ENCODE measurements at regions not wholly inside any gene's neighbourhood (a gene's known extent, or its start where the extent isn't known, plus 50 kb on each side); places are given as distances from the start of the nearest gene placed in this dataset.
"Not testable (repeated sequence)": the region's sequence is repeated elsewhere in the genome, so short reads cannot be mapped to it uniquely, and the experiment has no call there.

DNA sequence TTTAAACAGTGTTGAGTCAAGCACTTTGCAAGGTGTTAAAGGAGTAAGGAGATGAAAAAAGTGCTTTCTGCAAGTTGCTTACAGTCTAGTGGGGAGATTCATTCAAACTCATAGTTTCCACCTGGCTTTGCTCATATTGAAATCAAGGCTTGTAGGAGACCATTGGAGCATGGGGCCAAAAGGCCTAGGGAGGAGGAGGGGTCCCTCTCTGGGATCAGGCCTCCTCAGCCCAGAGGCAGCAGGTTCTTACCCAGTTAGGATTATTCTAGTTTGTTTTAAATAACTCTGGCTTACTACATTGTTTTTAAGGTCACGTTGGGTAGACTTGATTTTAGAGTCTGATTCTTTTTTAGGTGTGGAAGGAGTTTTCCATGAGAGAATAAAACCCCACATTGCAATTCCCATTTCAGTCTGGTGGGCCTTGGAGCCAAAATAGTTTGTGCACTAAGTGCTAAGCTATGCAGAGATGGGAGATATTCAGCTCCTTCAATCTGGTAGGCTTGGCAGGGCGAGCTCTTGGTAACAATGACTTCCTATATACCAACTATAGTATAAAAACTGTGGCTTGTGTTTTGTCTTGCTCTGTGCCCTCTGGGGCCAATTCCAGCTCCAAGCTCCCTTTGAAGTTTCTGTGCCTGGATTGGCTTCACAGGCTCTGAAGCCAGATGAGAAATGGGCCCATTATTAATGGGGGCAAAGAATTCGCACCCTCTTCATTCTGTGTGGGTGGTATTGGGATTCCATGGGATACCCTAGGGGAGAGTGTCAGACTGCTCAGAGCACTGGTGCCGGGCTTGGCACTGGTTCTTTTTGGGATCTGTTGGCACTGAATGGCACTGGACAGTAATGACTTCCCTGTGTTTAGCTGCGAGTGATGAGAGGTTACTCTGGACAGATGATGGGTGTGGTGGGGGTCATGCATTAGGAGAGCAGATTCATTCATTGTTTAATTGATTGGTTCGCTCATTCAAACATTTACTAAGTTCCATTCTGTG is 301.1 kb downstream of the MYCN start:
- DNase-seq (ENCODE audit: low spot score): no peak

DNA sequence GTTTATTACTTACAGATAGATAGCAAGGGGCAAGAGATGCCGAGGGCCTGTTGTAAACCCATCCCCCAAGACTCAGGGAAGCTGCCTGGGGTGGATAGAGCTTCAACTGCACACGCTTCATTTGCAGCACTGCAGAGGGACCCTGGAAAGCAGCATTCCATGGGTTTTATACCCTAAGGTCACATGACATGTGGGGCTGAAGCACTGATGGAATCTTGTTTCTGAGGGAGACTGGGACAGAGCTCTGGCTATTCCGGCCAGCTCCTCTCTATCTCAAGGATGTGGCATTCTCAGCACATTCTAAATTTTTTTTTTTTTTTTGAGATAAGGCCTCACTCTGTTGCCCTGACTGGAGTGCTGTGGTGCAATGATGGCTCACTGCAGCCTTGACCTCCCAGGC is 300.1 kb downstream of the MYCN start:
- DNase-seq (ENCODE audit: low spot score): no peak

DNA sequence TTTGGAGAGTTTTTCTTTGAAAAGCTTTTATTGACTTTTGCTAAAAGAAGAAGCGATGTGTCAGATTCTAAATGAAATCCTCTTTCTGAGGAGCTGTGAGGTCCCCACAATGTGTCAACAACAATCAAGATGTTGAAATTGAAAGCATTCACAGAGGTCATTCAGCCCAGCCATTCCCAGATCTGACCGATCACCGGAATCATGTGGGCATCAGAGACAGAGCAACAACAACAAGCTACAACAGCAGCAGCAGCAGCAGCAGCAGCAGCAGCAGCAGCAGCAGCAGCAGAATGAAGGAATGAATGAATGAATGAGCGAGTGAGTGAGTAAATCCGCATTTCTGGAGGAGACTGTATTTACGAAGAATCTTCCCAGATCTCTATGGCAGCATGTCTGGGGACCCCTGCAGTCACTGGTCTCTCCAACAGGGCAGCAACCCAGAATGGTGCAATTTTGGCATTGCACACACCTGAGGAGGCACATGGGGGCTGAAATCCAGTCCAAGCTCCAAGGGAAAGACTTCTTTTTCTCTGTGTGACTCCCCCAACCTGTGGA is 299.0 kb downstream of the MYCN start:
- no peak for DNase-seq (ENCODE audit: low spot score)

DNA sequence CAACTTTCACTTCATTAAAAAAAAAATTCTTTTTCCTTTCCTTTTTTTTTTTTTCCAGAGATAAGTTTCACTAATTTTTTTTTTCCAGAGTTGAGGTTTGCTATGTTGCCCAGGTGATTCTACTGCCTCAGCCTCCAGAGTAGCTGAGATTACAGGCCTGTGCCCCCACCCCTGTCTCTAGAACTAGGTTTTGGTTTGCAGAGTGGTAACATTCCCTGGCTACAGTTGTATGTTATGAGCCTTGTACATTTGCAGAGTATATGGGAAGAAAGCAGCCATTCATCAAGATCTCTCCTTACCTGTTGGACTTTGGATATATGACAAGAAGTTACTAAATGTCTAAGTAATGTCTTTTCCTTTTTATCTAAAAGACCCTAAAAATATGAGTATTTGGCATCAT is 298.4 kb downstream of the MYCN start:
- no peak for DNase-seq (ENCODE audit: low spot score)

DNA sequence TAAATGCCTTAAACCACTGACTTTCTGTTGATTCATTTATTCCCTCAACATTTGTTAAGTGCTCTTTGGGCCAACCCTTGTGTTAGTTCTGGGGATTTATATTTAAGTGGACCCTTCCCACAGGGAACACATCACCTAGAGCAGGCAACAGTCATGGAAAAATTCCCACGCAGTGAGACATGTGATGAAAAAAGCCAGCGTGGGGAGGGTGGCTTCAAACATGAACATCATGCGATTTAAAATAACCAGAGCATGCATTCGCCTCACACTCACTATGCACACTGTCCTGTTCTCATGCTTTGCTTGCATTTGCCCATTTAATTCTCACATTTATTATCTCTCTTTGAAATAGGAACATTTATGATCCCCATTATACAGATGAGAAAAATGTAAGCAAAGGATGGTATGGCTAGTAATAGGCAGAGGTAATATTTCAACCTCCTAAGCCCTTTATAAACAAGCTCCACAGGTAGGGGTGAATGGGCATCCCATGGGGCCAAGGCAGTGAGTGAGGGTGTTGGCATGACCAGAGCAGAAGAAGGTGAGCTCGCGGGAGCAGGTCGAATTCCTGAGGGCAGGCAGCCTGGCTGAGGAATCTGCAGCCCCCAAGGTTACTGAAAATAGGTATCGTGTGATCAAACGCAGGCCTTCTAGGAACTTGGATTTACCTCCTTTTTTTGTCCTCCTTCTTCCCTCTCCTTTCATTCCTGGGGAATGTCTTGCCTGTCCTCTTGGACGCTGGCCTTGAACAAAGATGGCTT is 297.8 kb downstream of the MYCN start:
- no peak for DNase-seq (ENCODE audit: low spot score)

DNA sequence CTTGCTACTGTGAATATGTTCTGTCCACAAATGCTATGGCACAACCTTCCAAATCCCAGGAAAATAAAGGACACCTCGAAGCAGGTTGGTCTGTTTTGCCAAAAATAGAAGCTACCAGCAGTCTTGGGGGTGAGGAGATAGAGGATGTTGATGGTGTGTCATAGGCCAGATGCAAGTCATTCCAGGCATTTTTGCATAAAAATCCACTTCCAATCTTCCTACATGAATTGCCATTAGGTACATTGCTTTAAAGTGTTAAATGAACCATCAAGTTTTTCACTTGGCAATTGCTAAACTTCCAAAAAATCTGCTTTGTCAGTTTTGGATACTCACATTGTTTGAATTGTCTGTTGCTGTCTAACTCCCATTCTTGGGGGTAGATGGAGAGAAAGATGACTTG is 295.4 kb downstream of the MYCN start:
- no peak for DNase-seq (ENCODE audit: low spot score)

DNA sequence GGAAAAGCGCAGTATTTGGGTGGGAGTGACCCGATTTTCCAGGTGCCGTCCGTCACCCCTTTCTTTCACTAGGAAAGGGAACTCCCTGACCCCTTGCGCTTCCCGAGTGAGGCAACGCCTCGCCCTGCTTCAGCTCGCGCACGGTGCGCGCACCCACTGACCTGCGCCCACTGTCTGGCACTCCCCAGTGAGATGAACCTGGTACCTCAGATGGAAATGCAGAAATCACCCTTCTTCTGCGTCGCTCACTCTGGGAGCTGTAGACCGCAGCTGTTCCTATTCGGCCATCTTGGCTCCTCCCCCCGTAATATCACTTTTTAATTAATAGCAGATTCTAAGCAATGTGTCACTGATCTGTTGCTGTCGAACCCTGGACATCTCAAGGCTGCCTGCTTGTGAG is 294.9 kb downstream of the MYCN start:
- DNase-seq (ENCODE audit: low spot score): not testable (repeated sequence)

DNA sequence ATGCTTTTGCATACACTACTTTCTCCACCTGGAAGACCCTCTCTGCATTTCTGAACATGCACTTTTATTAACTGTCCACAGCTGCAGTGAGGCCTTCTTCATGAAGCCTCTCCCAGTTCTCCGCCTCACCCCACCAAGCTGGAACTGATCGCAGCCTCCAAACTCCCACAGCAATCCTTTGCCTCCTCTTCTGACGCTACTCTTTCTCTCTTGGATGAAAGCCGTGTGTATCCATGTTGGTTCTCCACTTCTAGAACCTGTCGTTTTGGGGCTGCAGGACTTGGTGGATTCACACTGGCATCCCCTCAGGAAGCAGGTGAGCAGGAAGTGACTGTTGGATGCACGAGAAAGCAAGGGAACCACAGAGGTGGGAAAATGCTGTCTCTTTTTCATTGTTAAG is 288.6 kb downstream of the MYCN start:
- no peak for DNase-seq (ENCODE audit: low spot score)

DNA sequence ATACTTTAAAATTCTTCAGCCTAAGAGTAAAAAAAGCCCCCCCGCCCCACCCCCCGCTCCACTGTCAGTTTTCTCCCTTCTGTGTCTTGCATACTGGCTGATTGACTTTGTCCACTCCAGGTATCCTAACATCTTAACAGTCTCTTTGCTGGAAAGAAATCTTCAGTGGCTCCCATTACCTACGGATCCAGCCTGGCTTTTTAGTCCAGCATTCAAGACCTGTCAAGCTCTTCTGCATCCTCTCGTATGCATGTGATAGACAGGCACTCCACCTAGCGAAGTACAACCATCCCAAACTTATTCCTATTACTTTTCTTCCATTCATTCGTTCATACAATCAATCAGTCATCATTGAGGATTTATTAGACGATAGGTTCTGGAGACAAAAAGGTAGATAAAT is 288.1 kb downstream of the MYCN start:
- no peak for DNase-seq (ENCODE audit: low spot score)

DNA sequence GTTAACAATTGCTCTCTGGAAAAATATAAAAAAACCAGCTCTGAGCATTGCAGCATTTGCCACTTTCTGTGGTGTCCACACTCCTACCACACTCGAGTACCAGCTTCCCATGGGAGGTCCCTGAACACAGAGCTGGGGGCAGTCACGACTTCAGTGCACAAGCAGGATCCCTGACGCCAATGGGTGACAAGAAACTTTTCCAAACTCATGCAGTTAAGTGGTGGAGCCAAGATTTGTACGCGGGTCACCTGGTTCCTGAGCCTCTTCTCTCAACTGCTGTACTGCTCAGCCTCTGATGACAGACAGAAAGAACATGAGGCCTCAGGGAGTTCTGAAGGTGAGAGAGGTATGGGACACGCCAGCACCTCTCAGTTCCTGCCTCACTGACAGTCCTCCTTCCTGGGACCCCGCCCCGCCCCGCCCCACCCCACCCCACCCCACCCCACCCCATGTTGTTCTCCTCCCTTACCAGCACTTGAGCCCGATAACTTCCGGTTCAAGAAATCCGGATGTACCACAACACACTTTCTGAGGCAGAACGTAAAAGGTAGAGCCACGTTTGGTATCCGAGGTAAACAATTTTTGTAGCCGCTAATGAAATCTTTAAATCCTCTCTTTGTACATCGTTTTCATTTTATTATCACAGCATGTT is 287.6 kb downstream of the MYCN start:
- no peak for DNase-seq (ENCODE audit: low spot score)

DNA sequence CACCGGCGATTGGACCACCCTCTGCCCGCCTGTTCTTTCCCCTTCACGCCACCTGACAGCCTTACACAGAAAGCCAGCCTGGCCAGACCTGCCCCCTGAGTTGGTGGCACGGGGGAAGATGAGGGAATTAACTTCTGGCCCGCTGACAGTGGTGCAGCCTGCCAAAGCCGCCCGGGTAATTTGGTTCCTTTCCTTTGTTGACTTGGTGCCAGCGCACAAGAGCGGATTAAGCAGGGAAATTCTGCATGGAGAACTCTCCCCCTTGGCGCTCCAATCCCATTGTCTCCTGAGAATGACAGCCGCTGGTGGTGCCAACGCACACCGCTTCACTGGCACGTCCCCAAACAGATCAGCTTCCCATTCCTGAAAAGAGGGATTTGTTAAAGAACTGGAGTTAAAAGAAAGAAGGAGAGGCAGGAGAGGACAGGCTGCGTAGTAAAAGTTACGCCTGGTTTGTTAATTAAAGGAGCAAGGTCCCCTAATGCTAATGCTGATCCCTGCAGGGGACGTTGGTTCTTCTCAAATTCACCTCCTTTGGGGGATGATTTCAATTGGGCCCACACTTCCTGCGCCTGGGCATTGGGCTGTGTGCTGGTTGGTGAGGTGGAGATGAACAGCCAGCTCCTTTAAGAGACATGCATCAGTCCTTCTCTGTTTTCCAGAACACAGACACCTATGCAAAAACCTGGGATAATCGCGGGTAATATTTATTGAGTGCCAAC is 286.8 kb downstream of the MYCN start:
- no peak for DNase-seq (ENCODE audit: low spot score)

DNA sequence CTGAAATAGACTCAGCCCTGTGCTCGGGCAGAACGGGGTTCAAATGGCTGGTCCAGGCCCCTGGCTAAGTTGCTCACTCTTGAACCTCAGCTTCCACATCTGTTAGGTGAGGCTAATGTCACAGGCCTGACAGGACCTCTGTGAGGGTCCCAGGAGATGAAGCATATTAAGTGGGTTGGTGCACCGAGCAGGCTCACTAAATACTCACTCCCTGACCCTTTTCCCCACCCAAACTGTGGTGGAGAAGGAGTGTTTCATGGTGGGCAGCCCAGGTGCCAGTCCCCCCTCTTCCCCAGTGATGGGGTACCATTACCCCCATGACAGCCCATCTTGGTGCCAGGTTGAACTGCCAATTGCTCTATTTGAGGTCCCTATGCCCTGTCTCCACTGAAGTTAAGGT is 286.0 kb downstream of the MYCN start:
- DNase-seq (ENCODE audit: low spot score): no peak

DNA sequence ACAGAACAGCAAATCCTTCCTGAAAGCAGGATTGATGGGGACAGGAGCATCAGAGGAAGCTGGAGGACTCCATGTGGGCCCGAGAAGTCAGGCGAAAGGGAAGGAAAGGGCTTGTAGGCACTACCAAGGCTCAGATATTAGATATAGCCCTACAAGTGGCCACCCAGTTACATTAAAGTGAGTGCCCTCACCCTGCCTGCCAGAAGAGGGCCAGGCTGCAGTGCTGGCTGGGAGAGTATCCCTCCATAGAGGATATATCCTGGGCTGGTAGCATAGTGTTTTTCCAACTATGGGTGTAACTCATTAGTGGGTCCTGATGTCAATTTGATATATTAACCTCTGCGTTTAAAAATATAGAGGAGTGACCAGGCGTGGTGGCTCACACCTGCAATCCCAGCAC is 285.2 kb downstream of the MYCN start:
- no peak for DNase-seq (ENCODE audit: low spot score)

DNA sequence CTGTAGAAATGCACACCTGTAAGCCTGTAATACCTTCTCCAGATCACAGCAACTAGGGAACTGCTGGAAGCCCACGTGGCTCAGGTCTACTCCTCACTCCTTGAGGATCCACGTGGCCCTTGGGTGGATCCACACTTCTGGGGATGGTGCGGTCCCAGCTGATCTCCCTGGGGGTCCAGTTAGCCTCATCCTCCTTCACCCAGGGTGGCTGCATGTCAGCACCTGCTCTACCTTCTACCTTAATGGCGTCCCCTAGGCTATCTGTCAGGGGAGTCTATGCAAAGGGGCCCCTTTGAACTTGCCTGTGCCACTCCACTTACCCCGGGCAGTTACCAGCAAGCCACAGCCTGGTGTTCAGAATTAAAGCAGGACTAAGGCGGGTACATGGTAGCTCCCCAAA is 284.7 kb downstream of the MYCN start:
- no peak for DNase-seq (ENCODE audit: low spot score)

DNA sequence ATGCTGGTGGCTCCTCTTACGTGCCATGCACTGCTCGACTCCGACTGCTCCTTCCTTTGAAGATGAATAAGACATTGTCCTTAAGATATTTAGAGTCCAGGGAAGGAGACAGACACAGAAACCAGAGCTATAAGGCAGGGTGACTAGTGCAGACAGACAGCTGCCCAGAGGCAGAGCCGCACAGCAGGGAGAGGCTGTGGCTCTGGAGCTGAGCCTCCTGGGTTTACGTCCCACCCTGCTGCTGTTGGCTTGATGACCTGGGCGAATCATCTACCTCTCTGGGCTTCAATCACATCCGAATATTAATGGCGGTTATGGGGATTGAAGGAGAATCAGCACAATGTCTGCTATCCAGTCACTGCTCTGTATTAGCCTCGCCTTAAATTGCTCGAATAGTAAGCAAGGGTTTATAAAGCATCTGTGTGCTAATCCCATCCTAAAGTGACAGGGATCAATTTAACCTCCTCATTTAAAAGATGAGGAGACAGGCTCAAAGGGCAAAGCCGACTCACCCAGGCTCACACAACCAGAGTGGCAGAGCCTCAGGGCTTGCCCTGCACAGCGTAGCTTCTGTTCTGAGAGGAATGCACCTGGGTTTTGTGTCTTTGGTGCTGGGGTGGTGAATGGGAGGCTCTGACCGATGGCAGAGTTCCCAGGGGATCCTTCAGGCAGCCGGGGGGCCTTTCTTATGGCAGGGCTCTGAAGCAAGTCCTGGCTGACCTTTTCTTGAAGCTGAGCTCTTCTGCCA is 284.1 kb downstream of the MYCN start:
- no peak for DNase-seq (ENCODE audit: low spot score)

DNA sequence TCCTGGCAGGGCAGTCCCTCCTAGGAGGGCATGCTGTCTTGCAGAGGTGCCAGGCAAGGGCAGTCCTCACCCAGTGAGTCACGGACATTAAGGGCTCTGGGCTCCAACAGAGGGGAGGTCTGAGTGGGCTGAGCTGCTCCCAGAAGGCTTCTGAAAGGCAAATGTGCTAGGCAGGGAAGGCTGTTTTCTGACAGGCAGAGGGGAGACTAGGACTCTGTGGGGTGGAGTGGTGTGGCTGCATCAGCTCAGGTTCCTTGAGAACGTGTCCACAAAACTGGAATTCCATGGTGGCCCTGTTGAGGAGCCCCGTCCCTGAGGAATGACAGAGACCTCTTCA is 283.5 kb downstream of the MYCN start:
- DNase-seq (ENCODE audit: low spot score): no peak

DNA sequence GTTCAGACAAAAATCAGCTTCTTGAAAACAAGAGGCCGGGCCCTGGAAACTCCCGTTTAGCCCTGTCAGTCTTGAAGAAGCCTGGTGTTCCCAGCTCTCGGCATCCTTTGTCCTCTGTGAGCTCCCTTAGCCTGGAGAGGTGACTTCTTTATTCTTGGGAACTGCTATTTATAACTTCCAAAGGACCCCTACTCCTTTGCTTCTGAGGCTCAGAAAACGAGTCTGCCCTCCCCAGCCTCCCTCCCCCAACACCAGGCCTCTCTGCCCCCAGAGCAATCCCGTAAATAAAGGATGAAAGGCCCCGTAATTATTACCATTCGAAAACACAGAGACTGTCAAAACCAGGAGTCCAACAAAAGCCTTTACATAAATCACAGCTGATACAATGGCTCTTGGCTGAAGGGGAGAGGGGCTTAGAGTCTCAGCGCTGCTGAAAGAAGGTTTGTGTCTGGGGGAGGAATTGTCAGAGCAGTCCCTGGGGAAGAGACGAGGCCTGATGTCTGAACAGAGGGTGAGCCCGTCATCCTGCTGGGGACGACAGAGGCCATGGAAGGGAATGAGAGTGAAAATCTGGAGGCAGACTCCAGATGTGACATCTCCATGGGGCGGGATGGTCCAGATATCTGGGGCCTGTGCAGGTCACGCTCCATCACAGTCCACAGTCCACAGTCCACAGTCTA is 283.0 kb downstream of the MYCN start:
- DNase-seq (ENCODE audit: low spot score): no peak

DNA sequence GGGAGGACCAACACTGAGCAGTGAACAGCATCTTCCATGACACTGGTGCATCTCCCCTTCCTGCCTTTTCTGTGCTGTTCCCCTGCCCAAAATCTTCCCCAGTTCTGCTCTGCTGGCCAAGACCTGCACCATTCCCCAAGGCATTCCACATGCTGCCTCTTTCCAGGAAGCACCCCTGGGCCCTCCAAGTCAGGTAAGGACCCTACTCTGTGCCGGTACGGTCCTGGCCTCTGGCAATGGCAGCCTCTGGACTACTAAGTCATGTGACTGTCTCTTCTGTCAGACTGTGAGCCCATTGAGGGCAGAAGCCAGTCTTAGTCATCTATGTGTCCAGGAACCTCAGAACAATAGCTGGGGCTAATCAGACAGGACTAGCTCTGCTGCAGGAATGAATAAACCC is 282.0 kb downstream of the MYCN start:
- DNase-seq (ENCODE audit: low spot score): no peak

DNA sequence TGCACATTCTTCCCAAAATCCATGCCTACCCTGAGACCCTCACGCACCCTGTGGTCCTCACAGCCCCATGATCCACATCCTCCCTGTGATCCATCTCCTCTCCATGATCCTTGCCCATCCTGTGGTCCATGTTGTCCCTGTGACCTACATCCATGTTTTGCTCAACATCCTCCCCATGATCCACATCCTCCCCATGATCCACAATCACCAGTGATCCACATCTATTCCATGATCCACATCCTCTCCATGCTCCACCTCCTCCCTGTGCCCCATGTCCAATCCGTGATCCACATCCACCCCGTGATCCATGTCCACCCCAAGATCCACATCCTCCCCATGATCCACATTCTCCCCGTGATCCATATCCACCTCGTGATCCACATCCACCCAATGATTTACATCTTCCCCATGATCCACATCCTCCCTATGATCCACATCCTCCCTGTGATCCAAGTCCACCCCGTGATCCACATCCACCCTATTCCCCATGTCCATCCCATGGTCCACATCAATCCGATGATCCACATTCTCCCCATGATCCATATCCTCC is 281.2 kb downstream of the MYCN start:
- no peak for DNase-seq (ENCODE audit: low spot score)

DNA sequence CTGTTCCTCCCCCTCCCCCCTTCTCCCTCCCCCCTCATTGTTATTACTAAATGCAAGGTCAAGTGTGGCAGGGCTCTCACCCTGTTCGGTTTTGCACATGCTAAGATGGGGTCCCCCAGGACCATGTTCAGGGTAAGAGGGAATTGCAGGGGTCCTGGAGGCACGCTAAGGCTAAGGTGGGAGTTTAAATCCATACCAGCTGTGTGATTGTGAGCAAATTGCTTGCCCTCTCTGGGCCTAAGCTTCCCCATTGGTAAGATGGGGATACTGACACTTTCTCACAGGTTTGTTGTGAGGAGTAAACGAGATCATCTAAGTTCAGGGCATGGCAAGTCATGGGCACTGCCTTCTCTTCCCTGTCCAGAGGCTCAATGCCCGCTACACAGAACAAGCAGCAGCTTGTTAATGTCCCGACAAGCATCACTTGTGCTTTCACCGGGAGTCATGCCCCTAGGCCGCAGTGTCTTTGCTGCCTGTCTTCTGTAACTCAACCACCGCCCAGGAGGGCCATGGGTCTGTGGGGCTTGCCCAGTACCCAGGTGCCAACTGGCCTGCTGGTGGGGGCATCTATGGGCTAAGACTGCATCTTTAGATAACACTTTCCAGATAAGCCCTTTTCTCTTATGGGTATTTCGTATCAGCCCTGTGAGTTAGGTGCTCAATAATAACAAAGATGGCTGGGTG is 279.1 kb downstream of the MYCN start:
- DNase-seq (ENCODE audit: low spot score): no peak

Measured in kidney capillary endothelial cell (primary cell).